ENCODE measurements at regions not wholly inside any gene's neighbourhood (a gene's known extent, or its start where the extent isn't known, plus 50 kb on each side); places are given as distances from the start of the nearest gene placed in this dataset.
A peak's percentile ranks its signal among the peaks of the same experiment; 100 is the strongest.

DNA sequence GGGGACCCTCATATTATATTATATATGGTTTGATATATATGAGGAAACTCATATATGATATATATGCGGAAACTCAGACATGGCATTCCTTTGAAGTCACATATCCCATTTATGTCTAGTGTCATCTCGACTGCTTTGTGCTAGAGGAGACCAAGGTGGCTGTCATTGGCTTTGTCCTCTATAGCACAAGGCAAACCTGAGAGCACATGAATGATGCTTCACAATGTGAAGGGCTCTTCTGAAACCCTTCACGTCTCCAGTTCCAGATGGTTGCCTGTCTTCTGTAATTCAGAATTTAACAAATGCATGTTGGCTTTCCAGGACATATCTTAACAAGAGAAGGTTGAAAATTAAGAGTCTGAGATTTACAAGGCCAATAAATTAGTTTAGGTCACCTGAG is 303.6 kb downstream of the BARHL2 start:
- no peak for TF ChIP-seq POLR2A (IDR thresholded peaks at IDR 0.05; ENCODE audit: extremely low read depth, insufficient read length)
- TF ChIP-seq, protein P1, sequence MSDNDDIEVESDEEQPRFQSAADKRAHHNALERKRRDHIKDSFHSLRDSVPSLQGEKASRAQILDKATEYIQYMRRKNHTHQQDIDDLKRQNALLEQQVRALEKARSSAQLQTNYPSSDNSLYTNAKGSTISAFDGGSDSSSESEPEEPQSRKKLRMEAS (IDR thresholded peaks at IDR 0.05; ENCODE audit: low read depth, low read length), result no peak
- H3K4me3 ChIP-seq (ENCODE audit: low read depth, low read length), result no peak overlapping the region
- no peak for DNase-seq (ENCODE audit: low read depth)

DNA sequence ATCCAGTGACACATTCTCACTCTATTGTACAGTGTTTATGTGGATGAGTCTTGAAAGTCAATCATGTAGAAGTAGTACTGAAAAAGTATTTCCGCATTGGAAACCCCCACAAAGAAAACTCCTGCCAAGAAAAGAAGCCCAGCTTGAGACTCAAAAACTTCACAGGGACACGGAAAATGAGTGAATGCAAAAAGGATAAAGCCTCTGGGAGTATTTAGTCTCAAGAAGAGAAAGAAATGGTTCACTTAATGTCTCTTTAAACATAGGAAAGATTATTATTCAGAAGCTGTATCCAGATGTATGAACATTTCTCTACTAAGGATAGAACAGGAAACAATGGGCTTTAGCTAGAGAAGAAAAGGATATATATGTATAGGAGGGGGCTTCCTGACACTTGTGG is 304.5 kb downstream of the BARHL2 start:
- H3K4me3 ChIP-seq (ENCODE audit: low read depth, low read length), result no peak overlapping the region
- TF ChIP-seq POLR2A (IDR thresholded peaks at IDR 0.05; ENCODE audit: extremely low read depth, insufficient read length) (no peak), MYC (IDR thresholded peaks at IDR 0.05; ENCODE audit: low read depth, low read length) (no peak)
- TF ChIP-seq, protein P2, sequence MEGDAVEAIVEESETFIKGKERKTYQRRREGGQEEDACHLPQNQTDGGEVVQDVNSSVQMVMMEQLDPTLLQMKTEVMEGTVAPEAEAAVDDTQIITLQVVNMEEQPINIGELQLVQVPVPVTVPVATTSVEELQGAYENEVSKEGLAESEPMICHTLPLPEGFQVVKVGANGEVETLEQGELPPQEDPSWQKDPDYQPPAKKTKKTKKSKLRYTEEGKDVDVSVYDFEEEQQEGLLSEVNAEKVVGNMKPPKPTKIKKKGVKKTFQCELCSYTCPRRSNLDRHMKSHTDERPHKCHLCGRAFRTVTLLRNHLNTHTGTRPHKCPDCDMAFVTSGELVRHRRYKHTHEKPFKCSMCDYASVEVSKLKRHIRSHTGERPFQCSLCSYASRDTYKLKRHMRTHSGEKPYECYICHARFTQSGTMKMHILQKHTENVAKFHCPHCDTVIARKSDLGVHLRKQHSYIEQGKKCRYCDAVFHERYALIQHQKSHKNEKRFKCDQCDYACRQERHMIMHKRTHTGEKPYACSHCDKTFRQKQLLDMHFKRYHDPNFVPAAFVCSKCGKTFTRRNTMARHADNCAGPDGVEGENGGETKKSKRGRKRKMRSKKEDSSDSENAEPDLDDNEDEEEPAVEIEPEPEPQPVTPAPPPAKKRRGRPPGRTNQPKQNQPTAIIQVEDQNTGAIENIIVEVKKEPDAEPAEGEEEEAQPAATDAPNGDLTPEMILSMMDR (IDR thresholded peaks at IDR 0.05; ENCODE audit: low read depth, low read length), result no peak
- TF ChIP-seq, protein P1 (IDR thresholded peaks at IDR 0.05; ENCODE audit: low read depth, low read length), result no peak
- no peak for DNase-seq (ENCODE audit: low read depth)

- no peak overlapping the region for H3K4me3 ChIP-seq (ENCODE audit: low read depth, low read length)
- DNase-seq (ENCODE audit: low read depth), result no peak
- TF ChIP-seq, protein P2 (IDR thresholded peaks at IDR 0.05; ENCODE audit: low read depth, low read length), result no peak
- TF ChIP-seq MYC (IDR thresholded peaks at IDR 0.05; ENCODE audit: low read depth, low read length) (no peak), POLR2A (IDR thresholded peaks at IDR 0.05; ENCODE audit: extremely low read depth, insufficient read length) (no peak)
Measured at GRCh38 chr1:90411185-90411584, 305.9 kb downstream of the BARHL2 start.

- H3K4me3 ChIP-seq (ENCODE audit: low read depth, low read length), result no peak overlapping the region
- no peak for TF ChIP-seq POLR2A (IDR thresholded peaks at IDR 0.05; ENCODE audit: extremely low read depth, insufficient read length)
- TF ChIP-seq, protein P2 (IDR thresholded peaks at IDR 0.05; ENCODE audit: low read depth, low read length), result no peak
- TF ChIP-seq MYC (IDR thresholded peaks at IDR 0.05; ENCODE audit: low read depth, low read length), result no peak
- TF ChIP-seq, protein P1 (IDR thresholded peaks at IDR 0.05; ENCODE audit: low read depth, low read length), result no peak
- DNase-seq (ENCODE audit: low read depth), result no peak
Measured at GRCh38 chr1:90407737-90408136, 309.4 kb downstream of the BARHL2 start.

DNA sequence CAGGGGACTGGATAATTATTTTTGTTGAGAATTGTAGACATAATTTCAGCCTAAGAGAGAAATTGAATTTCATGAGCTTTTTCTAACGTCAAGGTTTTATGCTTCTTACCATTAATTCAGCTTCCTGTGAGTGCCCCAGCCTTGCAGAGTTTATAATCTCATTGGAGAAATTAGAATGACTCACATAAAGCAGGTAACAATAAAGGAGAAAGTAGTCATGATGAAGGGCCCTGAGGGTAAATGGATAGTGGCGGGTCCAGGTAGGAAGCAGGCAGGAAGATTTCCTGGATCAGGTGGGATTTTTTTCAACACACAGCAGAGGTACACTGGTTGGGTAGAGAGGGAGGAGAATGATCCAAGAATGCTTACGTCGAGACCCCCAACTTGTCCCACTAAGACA is 311.4 kb downstream of the BARHL2 start:
- H3K4me3 ChIP-seq (ENCODE audit: low read depth, low read length), result no peak overlapping the region
- no peak for DNase-seq (ENCODE audit: low read depth)
- TF ChIP-seq, protein P2 (IDR thresholded peaks at IDR 0.05; ENCODE audit: low read depth, low read length), result no peak
- no peak for TF ChIP-seq POLR2A (IDR thresholded peaks at IDR 0.05; ENCODE audit: extremely low read depth, insufficient read length)
- no peak for TF ChIP-seq MYC (IDR thresholded peaks at IDR 0.05; ENCODE audit: low read depth, low read length)
- TF ChIP-seq, protein P1 (IDR thresholded peaks at IDR 0.05; ENCODE audit: low read depth, low read length), result no peak

GRCh38 chr1:90402893-90403849 is 313.9 kb downstream of the BARHL2 start:
- TF ChIP-seq POLR2A (IDR thresholded peaks at IDR 0.05; ENCODE audit: extremely low read depth, insufficient read length) (no peak), MYC (IDR thresholded peaks at IDR 0.05; ENCODE audit: low read depth, low read length) (no peak)
- TF ChIP-seq, protein P1 (IDR thresholded peaks at IDR 0.05; ENCODE audit: low read depth, low read length), result no peak
- TF ChIP-seq, protein P2 (IDR thresholded peaks at IDR 0.05; ENCODE audit: low read depth, low read length), result no peak
- DNase-seq (ENCODE audit: low read depth), result peak; percentile 4
- no peak overlapping the region for H3K4me3 ChIP-seq (ENCODE audit: low read depth, low read length)
